Activated CD4-positive, alpha-beta T cell treated with anti-CD3 and anti-CD28 coated beads, Interleukin-2, amount 50 U/mL, for 24 hours (primary cell): ENCODE measurements at regions not wholly inside any gene's neighbourhood (a gene's known extent, or its start where the extent isn't known, plus 50 kb on each side); places are given as distances from the start of the nearest gene placed in this dataset.
"Not testable (repeated sequence)": the region's sequence is repeated elsewhere in the genome, so short reads cannot be mapped to it uniquely, and the experiment has no call there.

Experiments
- DNase-seq, 2 donors: peaks; one replicate each; pipeline ENCODE4 v3.0.0-alpha.2; 2020; ENCODE audit warnings: low read depth in 1 of 2, low spot score in 1 of 2

DNA sequence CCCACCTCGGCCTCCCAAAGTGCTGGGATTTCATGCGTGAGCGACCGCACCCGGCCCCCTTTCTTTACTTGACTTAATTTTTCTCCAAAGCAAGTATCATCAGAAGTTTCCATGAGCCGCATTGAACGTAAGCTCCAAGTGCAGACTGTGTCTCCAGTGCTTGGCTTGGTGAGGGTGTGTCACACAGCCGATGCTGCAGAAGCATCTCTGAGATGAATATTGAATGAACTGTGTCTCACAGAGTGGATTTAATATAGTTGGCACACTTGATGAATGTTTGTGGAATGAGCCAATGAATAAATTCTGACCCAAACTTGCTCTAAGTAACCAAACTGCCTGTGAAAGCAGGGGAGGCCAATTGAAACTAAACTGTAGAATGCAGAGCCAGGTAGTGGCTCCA, 159.4 kb upstream of the KBTBD8 start:
- DNase-seq = no peak

DNA sequence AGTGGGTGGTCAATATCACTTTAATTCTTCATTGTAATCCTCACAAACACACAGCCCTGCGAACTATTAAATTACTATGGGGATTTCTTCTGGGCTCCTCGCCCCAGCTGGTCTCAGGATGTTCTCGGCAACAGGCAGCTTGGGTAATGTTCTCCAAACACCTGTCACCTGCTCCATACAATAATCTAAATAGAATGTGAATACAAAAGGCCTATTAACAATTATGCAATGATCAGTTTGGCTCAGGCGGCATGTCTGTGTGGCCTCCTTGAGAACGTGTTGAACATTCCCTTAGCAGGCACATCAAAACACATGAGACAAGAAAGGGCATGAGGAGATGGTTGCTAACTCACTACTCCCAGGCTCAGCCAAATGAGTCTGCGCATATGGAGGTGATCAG, 158.6 kb upstream of the KBTBD8 start:
- no peak for DNase-seq

- DNase-seq = not testable (repeated sequence)
These were observed 155.2 kb upstream of the KBTBD8 start for GRCh38 chr3:66842761-66843464.

GRCh38 chr3:66851894-66852613, 146.1 kb upstream of the KBTBD8 start:
- no peak for DNase-seq

- DNase-seq = no peak
These were observed 143.4 kb upstream of the KBTBD8 start for GRCh38 chr3:66854601-66855151.

DNA sequence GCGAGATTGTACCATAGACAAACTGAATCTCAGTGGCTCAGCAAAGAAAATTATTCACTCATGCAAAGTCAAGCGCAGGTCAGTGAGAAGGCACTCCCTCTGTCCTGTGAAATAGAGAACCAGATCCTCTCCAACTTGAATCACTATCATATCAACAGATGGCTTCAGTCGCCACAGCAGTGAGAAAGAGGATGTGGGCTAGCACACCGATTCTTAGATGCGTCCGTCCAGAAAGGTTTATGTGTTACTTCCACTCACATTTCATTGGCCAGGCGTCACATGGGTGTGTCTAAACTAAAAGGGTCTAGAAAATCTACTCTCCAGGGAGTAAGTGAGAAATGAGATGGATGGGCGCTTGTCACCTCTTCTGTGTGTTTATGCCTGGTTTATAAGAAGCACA, 141.6 kb upstream of the KBTBD8 start:
- DNase-seq = no peak

DNA sequence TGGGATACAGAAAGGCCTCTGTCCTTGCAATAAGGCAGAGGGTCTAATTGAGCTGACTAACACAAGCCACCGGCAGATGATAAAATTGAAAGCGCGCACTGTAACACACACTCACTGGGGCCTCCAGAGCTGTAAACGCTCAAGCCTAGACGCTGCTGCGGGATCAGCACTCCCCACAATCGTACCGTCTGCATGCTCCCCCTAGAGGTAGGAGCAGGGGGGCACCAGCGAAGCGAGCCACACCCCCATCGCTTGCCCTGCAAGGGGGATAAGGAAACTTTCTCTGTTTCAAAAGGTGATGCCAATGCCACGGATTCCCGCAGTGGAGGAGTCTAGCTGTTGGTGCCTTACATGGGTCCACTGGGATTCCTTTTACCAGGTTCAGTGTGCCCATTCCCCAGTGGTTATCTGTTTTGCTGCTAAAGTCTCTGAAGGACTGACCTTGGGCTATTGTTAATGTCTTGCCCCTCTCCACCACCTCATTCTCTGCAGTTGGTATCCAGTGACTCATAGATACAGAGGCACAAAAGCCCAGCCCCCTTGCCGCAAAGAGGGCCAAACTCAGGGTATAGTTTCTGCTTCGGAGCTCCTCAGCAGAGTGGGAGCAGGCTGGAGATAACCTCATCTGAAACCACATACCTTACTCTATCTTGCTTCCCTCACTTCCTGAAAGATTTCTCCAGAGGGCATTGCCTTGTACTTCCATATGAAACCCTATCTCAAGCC, 139.3 kb upstream of the KBTBD8 start:
- DNase-seq = no peak

- DNase-seq = no peak
These were observed 137.3 kb upstream of the KBTBD8 start for GRCh38 chr3:66860771-66861170.

DNA sequence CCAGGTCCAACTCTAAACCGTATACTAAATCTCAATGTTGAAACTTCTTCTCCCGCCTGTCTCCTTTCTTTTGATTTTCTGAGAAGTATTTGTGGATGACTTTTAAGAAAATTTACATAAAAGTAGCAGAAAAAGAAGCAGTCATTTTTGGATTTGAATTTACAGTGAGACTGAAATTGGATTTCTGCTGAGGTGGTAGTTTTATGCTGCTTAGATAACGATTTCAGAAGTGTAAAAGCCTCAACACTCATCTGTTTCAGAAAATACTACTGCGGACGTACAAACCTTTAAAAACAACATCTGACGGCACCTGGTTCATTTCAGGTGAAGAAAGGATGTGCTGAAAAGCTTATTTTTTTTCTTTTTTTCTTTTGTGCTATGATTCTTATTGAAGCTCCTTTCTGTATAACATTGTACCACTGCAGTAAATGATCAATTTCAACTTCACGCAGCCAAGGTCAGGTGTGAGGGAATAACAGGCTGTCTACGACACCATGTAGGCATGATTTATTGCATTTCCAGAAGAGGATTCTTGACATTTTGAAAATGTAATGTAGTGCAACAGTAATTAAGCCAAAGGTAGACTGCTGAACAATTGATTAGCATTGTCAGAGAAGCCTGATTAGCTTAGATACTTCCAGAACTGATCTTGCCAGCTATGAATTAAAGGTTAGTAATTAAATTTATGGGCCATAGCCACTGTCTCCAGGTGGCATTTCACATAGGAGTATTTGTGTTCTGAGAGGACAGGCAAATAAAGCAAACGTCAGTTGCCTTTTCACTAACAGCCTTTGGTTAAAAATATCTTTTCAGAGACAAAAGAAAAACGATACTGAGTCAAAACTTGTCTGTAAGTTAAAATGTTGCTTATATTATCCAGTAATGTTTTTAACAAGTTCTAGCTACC, 134.6 kb upstream of the KBTBD8 start:
- no peak for DNase-seq

DNA sequence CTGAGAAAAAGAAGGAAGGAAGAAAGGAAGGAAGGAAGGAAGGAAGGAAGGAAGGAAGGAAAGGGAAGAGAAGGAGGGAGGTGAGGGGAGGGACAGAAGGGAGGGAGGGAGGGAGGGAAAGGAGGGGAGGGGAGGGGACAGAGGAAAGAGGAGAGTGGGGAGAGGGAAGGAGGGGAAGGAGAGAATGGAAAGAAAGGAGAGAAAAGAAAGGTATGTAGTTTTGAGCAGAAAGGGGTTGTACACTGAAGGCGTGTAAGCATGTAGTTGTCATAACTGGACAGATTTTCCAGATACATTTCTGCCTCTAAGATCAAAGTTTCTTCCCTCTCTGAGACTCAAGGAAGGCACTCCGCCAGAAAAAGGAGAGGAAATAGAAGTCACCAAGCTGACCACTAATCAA, 113.4 kb upstream of the KBTBD8 start:
- DNase-seq = no peak

GRCh38 chr3:66885326-66886000, 112.6 kb upstream of the KBTBD8 start:
- DNase-seq = no peak

DNA sequence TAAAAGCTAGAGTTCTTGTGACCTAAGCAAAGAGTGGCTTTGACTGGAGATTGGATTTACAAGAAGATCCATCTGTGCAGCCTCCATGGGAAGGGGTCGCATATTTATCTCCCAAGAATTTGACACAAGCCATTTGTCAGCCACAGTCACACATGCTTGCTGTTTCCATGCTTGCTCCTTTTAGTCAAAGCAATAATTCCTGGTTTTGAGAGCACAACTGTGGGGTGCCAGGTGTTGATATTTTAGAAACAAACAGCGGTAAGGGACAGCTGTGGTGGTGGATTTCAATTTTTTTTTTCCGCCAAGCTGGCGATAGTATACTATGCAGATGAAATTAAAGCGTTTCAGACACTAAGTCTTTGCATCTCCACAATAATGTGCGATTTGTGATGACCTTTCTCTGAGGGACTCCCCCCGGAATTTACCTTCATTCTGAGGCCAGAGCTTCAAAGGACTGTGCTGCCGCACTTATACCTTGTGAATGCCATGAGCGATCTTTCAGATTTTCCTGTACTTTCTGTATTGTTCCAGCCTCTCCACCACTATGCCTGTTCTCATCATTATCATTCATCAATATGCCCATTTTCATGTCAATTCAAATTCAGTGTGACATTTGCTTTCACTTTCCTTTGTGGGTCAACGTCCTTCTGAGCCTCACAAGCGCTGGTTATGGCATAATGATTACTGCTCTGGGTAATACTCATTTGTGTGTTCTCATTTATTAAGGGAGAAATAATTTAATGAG, 108.2 kb upstream of the KBTBD8 start:
- DNase-seq = no peak

DNA sequence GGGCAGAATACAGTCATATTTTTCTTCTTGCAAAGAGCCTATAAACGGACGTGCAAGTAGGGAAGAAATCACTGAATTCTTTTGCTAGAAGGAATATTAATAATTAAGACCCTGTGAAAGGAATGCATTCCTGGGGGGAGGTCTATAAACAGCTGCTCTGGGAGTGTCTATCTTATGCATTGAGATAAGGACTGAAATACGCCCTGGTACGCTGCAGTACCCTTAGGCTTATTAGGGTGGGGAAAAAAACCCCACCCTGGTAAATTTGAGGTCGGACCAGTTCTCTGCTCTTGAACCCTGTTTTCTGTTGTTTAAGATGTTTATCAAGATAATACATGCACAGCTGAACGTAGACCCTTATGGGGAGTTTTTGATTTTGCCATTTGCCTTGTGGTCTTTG, 100.0 kb upstream of the KBTBD8 start:
- no peak for DNase-seq

DNA sequence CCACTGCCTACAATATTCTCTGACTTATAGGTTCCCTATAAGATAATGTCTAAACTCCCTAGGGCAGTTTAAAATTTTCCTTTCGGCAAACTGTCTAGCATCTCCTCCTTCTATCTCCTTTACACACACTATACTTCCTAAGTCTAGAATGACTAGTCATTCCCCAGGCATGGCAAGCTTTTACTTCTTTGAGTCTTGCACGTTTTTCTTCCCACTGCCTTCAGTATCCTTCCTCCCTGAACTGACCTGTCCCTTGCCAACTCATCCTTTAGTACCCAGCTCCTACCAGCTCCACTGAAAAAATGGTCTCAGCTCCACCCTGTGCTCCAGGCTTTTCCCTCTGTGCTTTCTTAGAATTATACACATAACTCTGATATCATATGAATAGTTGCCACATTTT, 93.8 kb upstream of the KBTBD8 start:
- no peak for DNase-seq

GRCh38 chr3:66904831-66905493, 93.1 kb upstream of the KBTBD8 start:
- no peak for DNase-seq

- no peak for DNase-seq
These were observed 91.0 kb upstream of the KBTBD8 start for GRCh38 chr3:66907136-66907535.

- DNase-seq = no peak
These were observed 87.6 kb upstream of the KBTBD8 start for GRCh38 chr3:66910266-66911055.

DNA sequence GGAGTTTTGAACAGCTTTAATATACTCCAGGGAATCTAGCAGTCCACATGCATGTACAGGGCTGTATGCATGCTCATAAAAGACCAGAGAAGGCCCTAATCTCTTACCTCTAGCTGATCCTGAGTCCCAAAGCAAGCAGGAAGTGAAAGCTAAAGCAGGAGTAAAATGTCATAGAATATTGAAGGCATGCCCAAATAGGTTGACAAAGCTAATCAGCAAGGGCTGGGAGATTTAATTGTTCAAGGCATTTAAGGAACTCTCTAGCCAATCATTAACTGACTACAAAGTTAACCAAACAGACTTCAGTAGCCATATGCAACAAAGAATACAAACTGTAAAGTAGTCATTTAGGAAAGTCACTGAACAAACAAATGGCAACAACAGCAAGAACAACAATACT, 85.8 kb upstream of the KBTBD8 start:
- no peak for DNase-seq
